ENCODE measurements at regions not wholly inside any gene's neighbourhood (a gene's known extent, or its start where the extent isn't known, plus 50 kb on each side); places are given as distances from the start of the nearest gene placed in this dataset.
A peak's percentile ranks its signal among the peaks of the same experiment; 100 is the strongest.

GRCh38 chr6:21383450-21384085 lies 210.0 kb upstream of the SOX4 start:
- Histone ChIP-seq H3K27me3 (ENCODE audit: control insufficient read depth in 3 of 3, insufficient read depth in 3 of 3, low read length in 2 of 3) (no peaks in the 10 kb centered on the region), H3K9ac (ENCODE audit: insufficient read depth in 1 of 2, low read length in 2 of 2) (no peak overlapping the region), H3K9me3 (ENCODE audit: control insufficient read depth in 4 of 4, insufficient read depth in 3 of 4, low read length in 3 of 4) (no peaks in the 10 kb centered on the region), H3K4me1 (ENCODE audit: control insufficient read depth in 5 of 5, insufficient read depth in 5 of 5, low read length in 5 of 5) (peaks cover 0 to 4% (median 0%) of the 10 kb centered on the region in 5 donors), H3K27ac (ENCODE audit: low read depth in 1 of 2, low read length in 1 of 2) (no peak overlapping the region), H3K4me3 (no peak overlapping the region), H3K36me3 (ENCODE audit: control insufficient read depth in 4 of 4, insufficient read depth in 4 of 4, low read length in 4 of 4) (no peaks in the 10 kb centered on the region)
- TF ChIP-seq CTCF (IDR thresholded peaks at IDR 0.05; ENCODE audit: control extremely low read depth, extremely low read depth) = no peak
- no peak for DNase-seq
- WGBS, 2 donors = 90 to 92% methylated on average over 17 of the region's 17 CpGs
- no peak for ATAC-seq (ENCODE audit: insufficient read depth, low FRiP score)

GRCh38 chr6:21384216-21384615 lies 209.3 kb upstream of the SOX4 start:
- WGBS, 2 donors = 37 to 57% methylated on average over 8 of the region's 8 CpGs
- Histone ChIP-seq H3K36me3 (ENCODE audit: control insufficient read depth in 4 of 4, insufficient read depth in 4 of 4, low read length in 4 of 4) (no peaks in the 10 kb centered on the region), H3K4me1 (ENCODE audit: control insufficient read depth in 5 of 5, insufficient read depth in 5 of 5, low read length in 5 of 5) (peaks cover 0 to 4% (median 0%) of the 10 kb centered on the region in 5 donors), H3K27ac (ENCODE audit: low read depth in 1 of 2, low read length in 1 of 2) (no peak overlapping the region), H3K9me3 (ENCODE audit: control insufficient read depth in 4 of 4, insufficient read depth in 3 of 4, low read length in 3 of 4) (no peaks in the 10 kb centered on the region), H3K9ac (ENCODE audit: insufficient read depth in 1 of 2, low read length in 2 of 2) (no peak overlapping the region), H3K27me3 (ENCODE audit: control insufficient read depth in 3 of 3, insufficient read depth in 3 of 3, low read length in 2 of 3) (no peaks in the 10 kb centered on the region), H3K4me3 (no peak overlapping the region)
- TF ChIP-seq CTCF (IDR thresholded peaks at IDR 0.05; ENCODE audit: control extremely low read depth, extremely low read depth) = no peak
- DNase-seq (peak in 1 of 3 donors; percentile 36), ATAC-seq (ENCODE audit: insufficient read depth, low FRiP score) (peak; percentile 35)

GRCh38 chr6:21386744-21387143 lies 206.8 kb upstream of the SOX4 start:
- H3K9ac ChIP-seq (ENCODE audit: insufficient read depth in 1 of 2, low read length in 2 of 2) = no peak overlapping the region
- no peak for DNase-seq
- no peak overlapping the region for H3K27ac ChIP-seq (ENCODE audit: low read depth in 1 of 2, low read length in 1 of 2)
- TF ChIP-seq CTCF (IDR thresholded peaks at IDR 0.05; ENCODE audit: control extremely low read depth, extremely low read depth) = no peak
- WGBS, 2 donors = 99 to 100% methylated on average over 2 of the region's 2 CpGs
- ATAC-seq (ENCODE audit: insufficient read depth, low FRiP score) = no peak
- H3K9me3 ChIP-seq (ENCODE audit: control insufficient read depth in 4 of 4, insufficient read depth in 3 of 4, low read length in 3 of 4) = no peaks in the 10 kb centered on the region
- H3K27me3 ChIP-seq (ENCODE audit: control insufficient read depth in 3 of 3, insufficient read depth in 3 of 3, low read length in 2 of 3) = no peaks in the 10 kb centered on the region
- H3K4me1 ChIP-seq (ENCODE audit: control insufficient read depth in 5 of 5, insufficient read depth in 5 of 5, low read length in 5 of 5) = peaks cover 0 to 4% (median 0%) of the 10 kb centered on the region in 5 donors
- H3K36me3 ChIP-seq (ENCODE audit: control insufficient read depth in 4 of 4, insufficient read depth in 4 of 4, low read length in 4 of 4) = no peaks in the 10 kb centered on the region
- no peak overlapping the region for H3K4me3 ChIP-seq

All from lung (tissue), 11 donors.